ACHN (cell line): ENCODE measurements at regions not wholly inside any gene's neighbourhood (a gene's known extent, or its start where the extent isn't known, plus 50 kb on each side); places are given as distances from the start of the nearest gene placed in this dataset.

Experiments used
- DNase-seq: peaks from one replicate; pipeline ENCODE4 v3.0.0-alpha.2; 2015
- in situ Hi-C: cut with HindIII; loops from 2 replicates; pipeline ENCODE4 v1.10.0; 2017; ENCODE audit warnings: low sequenced_read_pairs, low pct_ligation_motif_present, low pct_unique_long_range_greater_than_20kb

- in situ Hi-C loops: no loop called here
- DNase-seq: no peak
Measured at GRCh38 chr6:134610411-134610810, 292.5 kb upstream of the SGK1 start.

GRCh38 chr6:134609716-134610261, 291.9 kb upstream of the SGK1 start:
- no peak for DNase-seq
- in situ Hi-C loops: no loop called here

GRCh38 chr6:134607411-134607810, 289.5 kb upstream of the SGK1 start:
- DNase-seq: no peak
- in situ Hi-C loops: no loop called here

- DNase-seq: no peak
- in situ Hi-C loops: no loop called here
Measured at GRCh38 chr6:134605034-134605433, 287.1 kb upstream of the SGK1 start.

- in situ Hi-C loops: no loop called here
- DNase-seq: no peak
Measured at GRCh38 chr6:134604014-134604676, 286.2 kb upstream of the SGK1 start.

GRCh38 chr6:134603561-134603960, 285.6 kb upstream of the SGK1 start:
- in situ Hi-C loops: no loop called here
- no peak for DNase-seq

GRCh38 chr6:134602123-134602522, 284.2 kb upstream of the SGK1 start:
- no peak for DNase-seq
- in situ Hi-C loops: no loop called here

- DNase-seq: no peak
- in situ Hi-C loops: no loop called here
Measured at GRCh38 chr6:134600671-134601070, 282.8 kb upstream of the SGK1 start.

GRCh38 chr6:134599079-134599478, 281.2 kb upstream of the SGK1 start:
- DNase-seq: no peak
- in situ Hi-C loops: no loop called here

GRCh38 chr6:134596191-134596590, 278.3 kb upstream of the SGK1 start:
- in situ Hi-C loops: no loop called here

GRCh38 chr6:134594881-134595280, 277.0 kb upstream of the SGK1 start:
- DNase-seq: no peak
- in situ Hi-C loops: no loop called here

More at GRCh38 chr6:134596191-134596590, 278.3 kb upstream of the SGK1 start:
- DNase-seq: no peak

GRCh38 chr6:134593887-134594286, 276.0 kb upstream of the SGK1 start:
- in situ Hi-C loops: no loop called here
- no peak for DNase-seq

GRCh38 chr6:134593442-134593841, 275.5 kb upstream of the SGK1 start:
- in situ Hi-C loops: no loop called here
- no peak for DNase-seq

GRCh38 chr6:134593024-134593423, 275.1 kb upstream of the SGK1 start:
- in situ Hi-C loops: no loop called here
- DNase-seq: no peak

GRCh38 chr6:134590449-134590848, 272.5 kb upstream of the SGK1 start:
- in situ Hi-C loops: no loop called here
- DNase-seq: no peak

- no peak for DNase-seq
- in situ Hi-C loops: no loop called here
Measured at GRCh38 chr6:134590004-134590403, 272.1 kb upstream of the SGK1 start.

- in situ Hi-C loops: no loop called here
- peak; percentile 52 for DNase-seq
Measured at GRCh38 chr6:134589512-134589911, 271.6 kb upstream of the SGK1 start.

GRCh38 chr6:134588267-134588666, 270.4 kb upstream of the SGK1 start:
- no peak for DNase-seq
- in situ Hi-C loops: no loop called here

GRCh38 chr6:134585517-134585873, 267.6 kb upstream of the SGK1 start:
- in situ Hi-C loops: no loop called here
- no peak for DNase-seq

- in situ Hi-C loops: no loop called here
- no peak for DNase-seq
Measured at GRCh38 chr6:134584847-134585516, 267.1 kb upstream of the SGK1 start.
